SK-N-SH treated with all-trans-retinoic acid at 6 μM for 48 hours (cell line): ENCODE measurements at regions not wholly inside any gene's neighbourhood (a gene's known extent, or its start where the extent isn't known, plus 50 kb on each side); places are given as distances from the start of the nearest gene placed in this dataset.

Source experiments
- ARNTL ChIP-seq: fragments of 450-650 bp; formaldehyde crosslinking; IDR thresholded peaks from 2 replicates; pipeline ENCODE4 v1.5.0; 2020; ENCODE audit warnings: low read depth, mild to moderate bottlenecking, moderate library complexity, borderline replicate concordance
- CSDC2 ChIP-seq: fragments of 250-450 bp; sonication (Bioruptor Pico); IDR thresholded peaks from 2 replicates; pipeline ENCODE4 v1.5.0; 2020; ENCODE audit warnings: mild to moderate bottlenecking, moderate library complexity
- ESRRG ChIP-seq: fragments of 250-450 bp; sonication (Bioruptor Pico); IDR thresholded peaks from 2 replicates; pipeline ENCODE4 v1.6.1; 2021; ENCODE audit warnings: mild to moderate bottlenecking

GRCh38 chr10:21191512-21191911 is 294.4 kb upstream of the NEBL start:
- TF ChIP-seq CSDC2 (no peak), ARNTL (CRISPR knock-in tag) (no peak), ESRRG (no peak)
